SIG-M5 treated with dmso at 0.1 percent for 504 hours (cell line): ENCODE measurements at regions not wholly inside any gene's neighbourhood (a gene's known extent, or its start where the extent isn't known, plus 50 kb on each side); places are given as distances from the start of the nearest gene placed in this dataset.

Source experiments
- DNase-seq: peaks from one replicate; lab custom pipeline; 2025; ENCODE audit not compliant: unreplicated experiment; lab: John Stamatoyannopoulos, UW

GRCh38 chr17:77376795-77377709 is 236.3 kb downstream of the SEC14L1 start:
- no peak for DNase-seq

GRCh38 chr17:77377710-77378235 is 237.0 kb downstream of the SEC14L1 start:
- no peak for DNase-seq

- DNase-seq, result no peak
Measured at GRCh38 chr17:77378318-77379064, 237.7 kb downstream of the SEC14L1 start.

- DNase-seq, result no peak
Measured at GRCh38 chr17:77379065-77379428, 238.3 kb downstream of the SEC14L1 start.

- no peak for DNase-seq
Measured at GRCh38 chr17:77379832-77380231, 239.1 kb downstream of the SEC14L1 start.

GRCh38 chr17:77380395-77381184 is 239.8 kb downstream of the SEC14L1 start:
- no peak for DNase-seq

- DNase-seq, result no peak
Measured at GRCh38 chr17:77381185-77381700, 240.5 kb downstream of the SEC14L1 start.

- DNase-seq, result no peak
Measured at GRCh38 chr17:77381731-77382130, 241.0 kb downstream of the SEC14L1 start.

- no peak for DNase-seq
Measured at GRCh38 chr17:77382356-77382911, 241.7 kb downstream of the SEC14L1 start.

- DNase-seq, result no peak
Measured at GRCh38 chr17:77382966-77383612, 242.3 kb downstream of the SEC14L1 start.

GRCh38 chr17:77383613-77384608 is 243.1 kb downstream of the SEC14L1 start:
- DNase-seq, result no peak

- no peak for DNase-seq
Measured at GRCh38 chr17:77385750-77386501, 245.2 kb downstream of the SEC14L1 start.

- no peak for DNase-seq
Measured at GRCh38 chr17:77386502-77387192, 245.9 kb downstream of the SEC14L1 start.

- no peak for DNase-seq
Measured at GRCh38 chr17:77387891-77388290, 247.1 kb downstream of the SEC14L1 start.

- no peak for DNase-seq
Measured at GRCh38 chr17:77388384-77389306, 247.9 kb downstream of the SEC14L1 start.

GRCh38 chr17:77390870-77391269 is 250.1 kb downstream of the SEC14L1 start:
- no peak for DNase-seq
